Hypothalamus (tissue), 51 donors: ENCODE measurements at regions not wholly inside any gene's neighbourhood (a gene's known extent, or its start where the extent isn't known, plus 50 kb on each side); places are given as distances from the start of the nearest gene placed in this dataset.

Experiments used
- DNase-seq, 51 donors: peaks; one replicate each; lab custom pipeline; 2025; lab: John Stamatoyannopoulos, UW

DNA sequence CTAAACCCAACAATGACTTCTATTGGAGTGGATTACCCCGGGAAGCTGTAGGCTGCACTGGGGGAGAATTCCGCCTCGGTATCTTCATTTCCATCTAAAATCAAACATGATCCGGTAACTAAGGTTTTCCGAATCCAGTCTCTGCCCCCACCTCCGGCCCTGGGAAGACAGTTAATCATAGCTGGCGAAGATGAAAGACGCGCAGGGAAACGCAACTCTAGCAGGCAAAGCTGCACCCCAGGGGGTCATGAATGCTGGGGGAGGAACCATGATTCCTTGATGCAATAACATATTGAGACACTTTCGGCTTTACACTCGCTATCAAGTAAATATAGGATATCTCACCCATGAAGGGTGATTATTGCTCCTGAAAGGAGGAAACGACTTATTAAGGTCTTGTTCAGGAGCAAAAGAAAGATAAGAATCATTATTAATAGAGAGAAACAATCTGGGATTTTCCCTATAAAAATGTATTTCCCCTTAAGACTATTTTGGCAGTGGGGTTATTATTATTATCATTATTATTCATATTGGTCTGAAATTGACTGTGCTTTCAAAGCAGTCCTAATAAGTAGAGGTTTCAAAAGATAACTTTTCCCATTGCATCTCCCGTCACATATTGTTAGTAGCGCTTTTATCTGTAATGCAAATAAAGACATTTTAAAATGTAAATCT, 614.9 kb downstream of the VRK1 start:
- peak in 2 of 51 donors; percentile 7 to 53 for DNase-seq

DNA sequence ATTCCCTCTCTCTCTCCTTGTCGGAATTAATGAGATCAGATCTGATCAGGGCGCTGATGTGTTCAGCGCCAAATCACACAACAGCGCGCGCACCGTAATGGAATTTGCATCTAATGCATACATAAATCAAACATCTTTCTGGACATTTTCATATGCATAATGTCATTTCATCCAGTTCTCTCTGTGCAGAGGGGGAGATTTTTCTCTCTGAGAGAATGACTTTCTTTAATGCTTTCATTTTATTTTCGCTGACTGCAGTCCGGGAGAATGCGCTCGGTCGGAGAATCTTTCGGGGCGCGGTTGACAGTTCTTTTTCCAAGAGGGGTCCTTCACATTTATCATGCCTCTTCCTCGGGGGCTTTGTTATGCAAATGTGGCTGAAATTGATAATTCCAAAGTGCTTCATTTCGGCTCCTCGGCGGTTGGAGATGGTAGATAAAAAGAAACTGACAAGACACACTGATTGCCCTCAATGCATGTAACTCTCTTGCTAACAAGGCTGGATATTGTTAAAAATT, 615.9 kb downstream of the VRK1 start:
- DNase-seq: peak in 1 of 51 donors; percentile 49

DNA sequence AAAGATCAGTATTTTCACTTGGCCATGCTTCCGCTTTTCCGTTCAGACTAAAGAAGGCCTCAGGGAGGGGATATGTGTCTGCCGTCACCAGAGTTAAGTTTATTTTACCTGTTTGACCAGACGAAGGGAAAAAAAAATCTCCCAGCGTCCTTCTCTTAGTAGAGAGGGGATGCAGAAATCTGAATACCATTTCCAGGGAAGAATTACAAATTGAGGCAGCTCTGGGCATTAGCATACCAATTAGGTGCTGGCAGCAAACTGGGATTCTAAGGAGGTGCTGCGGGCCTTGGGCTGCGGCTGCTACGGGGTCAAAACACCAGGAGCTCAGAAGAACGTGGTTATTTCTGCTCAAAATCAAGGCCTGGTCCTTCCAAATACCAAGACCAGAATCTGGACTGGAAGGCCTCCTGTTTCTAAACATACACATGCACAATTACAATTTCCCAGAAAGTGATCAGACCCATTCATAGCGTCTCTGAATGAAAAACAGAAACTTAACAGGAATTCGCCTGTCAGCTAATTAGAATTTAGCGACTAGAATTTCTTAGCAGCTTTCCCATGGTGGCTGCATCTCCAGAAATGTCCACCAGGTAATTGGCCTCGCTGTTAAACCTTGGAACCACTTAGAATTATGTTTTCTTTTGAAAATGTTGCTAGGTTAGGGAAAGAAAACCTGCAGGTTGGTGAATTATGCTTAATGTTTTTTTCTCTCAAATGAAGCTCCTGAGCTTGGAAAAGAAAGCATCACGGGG, 617.0 kb downstream of the VRK1 start:
- peak in 1 of 51 donors; percentile 39 for DNase-seq

DNA sequence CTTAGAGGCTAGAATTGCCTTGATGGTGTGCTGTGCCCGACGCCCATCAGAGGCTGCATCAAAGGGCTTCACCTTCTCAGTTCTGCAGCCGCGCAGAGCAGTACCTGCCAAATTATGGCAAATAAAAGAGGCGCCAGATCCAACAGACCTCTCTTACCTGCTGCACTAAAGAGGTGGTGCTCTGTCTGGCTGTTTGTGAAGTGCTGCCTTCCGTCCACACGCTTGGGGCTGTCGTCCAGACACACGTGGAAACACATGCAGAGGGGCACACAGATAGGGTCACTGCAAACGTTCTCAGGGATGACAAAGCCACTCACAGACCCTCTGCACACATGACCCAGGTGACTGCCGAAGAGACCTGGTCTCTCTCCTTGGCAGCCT, 617.5 kb downstream of the VRK1 start:
- no peak for DNase-seq

DNA sequence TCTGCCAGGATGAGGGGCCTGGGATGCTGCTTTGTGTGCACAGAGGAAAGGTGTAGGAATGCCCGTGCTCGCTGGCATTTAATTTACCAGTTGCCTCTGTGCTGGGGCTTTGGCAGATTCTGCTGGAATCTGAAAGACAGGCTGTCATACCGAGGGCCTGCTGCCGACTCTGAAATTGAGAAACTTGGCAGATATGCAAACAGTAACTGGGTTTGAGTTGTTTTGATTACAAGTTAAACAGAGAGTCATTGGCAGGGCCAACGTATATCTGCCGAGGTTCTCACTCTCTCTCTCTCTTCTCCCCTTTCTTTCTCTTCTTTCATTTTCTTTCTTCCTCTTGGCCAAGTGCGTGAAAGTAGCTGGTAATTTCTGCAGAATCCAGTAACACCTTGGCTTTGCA, 618.7 kb downstream of the VRK1 start:
- no peak for DNase-seq

DNA sequence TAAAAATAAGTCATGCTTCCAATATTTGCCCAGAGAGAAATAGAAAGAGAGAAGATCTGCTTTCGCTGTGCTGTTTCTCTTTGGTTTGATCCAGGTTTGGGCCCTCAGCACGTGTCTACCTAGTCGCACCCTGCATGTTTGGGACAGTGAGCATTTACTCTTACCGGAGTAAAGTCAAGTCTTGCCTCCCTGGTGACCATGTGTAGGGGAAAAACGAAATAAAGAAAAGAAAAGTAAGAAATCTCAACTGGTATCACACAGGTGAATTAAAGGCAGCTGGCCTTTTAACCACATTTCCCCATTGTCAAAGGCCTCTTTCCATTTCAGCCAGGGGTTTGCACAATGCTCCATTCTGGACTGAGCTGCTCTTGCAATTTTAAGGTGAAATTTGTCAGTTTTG, 619.4 kb downstream of the VRK1 start:
- DNase-seq: no peak

DNA sequence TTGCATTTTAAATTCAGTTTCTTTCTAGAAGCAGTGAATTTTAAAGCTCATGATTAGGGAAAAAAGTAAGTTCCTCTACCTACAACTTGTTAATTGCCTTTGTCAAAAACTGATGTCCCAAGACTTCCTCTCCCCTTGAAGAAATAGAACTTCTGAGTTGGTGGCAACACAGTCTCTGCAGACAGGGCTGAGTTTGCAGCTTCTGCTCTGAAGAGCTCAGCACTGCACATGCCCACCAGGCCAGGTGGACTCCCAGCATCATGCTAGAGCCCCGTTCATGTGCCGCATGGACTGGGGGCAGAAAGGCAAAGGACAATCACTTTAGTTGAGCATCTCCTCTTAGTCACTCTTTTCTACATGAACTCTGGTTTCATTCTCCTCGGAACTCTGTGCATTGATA, 620.1 kb downstream of the VRK1 start:
- DNase-seq: no peak

DNA sequence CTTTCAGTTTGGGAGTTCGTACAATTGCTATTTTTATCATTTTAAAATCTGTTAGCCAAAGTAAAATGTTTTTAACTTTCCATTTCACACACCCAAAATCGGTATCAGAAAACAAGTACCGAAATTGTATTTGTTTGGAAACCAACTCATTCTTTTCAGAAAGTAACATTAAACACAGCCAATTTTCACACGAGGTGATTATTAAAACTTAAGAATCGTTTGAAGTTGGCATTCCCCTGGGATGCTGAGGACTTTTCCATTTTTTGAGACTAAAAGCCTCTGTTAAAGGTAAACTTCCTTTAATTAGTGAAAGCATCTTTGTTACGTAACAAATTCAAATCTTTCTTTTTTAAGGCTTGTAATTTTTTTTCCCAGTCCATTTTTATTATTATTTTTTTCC, 623.0 kb downstream of the VRK1 start:
- DNase-seq: no peak

DNA sequence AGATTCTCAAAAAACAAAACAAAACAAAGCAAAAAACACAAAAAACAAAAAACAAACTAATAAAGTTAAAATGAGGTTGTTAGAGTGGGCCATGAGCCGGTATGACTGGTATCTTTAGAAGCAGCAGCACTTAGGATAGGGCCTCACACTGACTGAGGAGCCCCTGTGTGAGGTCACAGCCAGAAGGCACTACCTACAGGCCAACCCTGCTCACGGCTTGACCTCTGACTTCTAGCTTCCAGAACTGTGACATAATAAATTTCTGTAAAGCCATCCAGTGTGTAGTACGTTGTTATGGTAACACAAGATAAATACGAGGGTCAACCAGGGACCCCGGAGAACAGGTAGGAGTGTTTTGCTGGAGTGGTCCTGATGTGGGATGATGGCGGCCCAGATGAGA, 629.6 kb downstream of the VRK1 start:
- no peak for DNase-seq

DNA sequence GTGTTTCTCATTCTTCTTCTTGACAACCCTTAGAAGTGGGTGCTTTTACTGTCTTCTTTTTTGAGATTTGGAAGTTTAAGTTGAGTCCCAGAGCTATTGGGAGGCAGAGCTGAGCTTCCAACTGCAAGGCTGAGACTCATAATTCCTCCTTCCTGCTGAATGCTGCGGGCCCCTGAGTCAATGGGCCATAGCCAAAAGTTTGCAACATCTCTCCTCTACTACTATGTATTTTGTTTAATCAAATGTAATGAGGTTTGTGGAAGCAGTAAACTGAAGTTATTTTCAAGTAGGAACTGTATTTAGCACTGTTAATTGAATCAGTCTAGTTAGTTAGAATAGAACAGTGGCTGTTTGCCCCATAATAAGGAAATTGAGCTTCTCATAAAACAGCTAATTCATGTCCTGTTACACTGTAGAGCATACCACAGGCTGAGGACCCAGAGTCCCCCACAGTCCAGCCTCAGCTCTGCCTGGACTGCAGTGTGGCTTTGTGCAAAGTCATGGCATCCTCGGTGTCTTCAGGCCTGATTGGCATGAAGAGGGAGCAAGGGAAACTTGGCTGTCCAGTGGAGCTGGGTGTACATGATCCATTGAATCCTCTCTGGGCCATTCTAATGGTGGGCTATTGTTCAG, 631.7 kb downstream of the VRK1 start:
- no peak for DNase-seq

DNA sequence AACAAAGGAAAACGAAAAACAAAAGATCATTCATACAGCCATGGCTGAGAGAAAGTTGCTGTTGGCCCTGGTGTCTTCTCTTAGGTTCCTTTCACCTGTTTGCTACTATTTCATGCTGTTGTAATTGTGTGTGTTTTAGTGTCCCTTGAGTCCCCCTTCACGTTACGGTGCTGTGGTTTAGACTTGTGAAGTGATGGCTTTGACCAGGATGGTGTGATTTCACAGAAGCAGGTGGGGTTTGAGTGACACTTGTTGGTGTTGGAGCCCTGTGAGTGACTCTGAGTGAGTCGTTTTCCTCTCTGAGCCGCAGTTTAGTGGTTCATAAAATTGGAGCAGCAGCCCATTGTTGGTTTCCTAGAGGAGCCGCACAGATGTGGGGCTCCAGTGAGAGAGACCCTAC, 635.4 kb downstream of the VRK1 start:
- DNase-seq: no peak

DNA sequence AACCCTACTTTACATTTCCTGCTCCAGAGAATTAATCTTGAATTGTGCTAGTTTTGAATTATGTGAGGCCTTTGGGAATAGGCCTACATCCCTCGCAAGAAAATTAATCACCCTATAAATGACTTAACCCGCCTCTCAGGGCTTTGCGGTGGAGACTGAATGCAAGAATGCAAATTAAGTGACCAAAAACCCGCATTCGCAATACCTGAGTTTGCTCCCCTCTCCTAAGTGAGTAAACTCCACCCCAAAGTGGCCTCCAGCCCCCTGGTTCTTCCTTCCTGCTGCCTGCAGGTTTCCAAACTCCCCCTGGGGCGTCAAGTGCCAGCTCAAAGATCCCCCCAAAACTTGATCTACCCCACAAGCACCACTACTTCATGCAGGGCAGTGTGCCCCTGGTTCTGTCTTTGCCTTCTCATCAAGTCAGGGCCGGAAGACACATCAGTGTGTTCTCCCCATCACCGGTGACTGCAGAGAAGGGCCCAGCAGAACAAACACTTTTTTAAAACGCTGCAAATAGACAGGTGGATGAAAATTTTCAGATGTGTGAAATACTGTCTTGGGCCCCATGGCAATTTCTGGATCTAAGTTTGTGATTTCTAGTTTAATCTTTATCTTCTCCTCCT, 644.7 kb downstream of the VRK1 start:
- DNase-seq: no peak

DNA sequence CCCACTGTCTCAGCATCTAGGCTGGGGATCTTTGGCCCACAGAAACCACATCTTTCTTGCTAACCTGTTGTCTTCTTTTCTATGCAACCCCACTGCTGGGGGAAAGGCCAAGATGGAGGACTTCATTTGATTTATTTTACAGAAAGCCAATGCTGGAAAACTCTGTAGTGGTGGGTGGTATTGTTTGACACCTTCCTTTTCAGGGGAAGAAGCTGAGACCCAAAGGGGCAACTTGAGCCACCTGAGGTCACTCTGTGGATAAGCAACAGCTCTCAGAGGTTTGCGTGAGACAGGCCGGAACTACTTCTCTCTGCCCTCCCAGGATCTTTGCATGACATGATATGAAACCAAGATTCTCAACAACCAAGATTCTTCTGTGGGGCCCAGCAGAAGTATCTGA, 645.2 kb downstream of the VRK1 start:
- no peak for DNase-seq

DNA sequence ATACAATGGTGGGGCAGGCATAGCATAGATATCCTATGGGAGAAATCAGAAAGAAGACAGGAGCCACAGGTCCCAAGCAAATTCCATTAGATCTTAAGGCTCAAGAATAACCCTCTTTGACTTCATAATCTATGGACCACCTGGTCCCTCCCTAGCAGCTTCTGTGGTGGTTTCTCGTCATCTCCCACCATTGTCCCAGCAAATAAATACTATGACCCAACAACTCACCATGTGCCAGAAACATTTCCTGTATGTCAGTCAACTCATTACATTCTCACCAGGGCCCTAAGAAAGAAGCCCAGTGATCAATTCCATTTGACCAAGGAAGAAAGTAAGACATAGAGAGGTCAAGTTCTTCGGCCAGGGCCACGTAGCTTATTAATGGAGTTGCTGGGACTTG, 646.2 kb downstream of the VRK1 start:
- DNase-seq: no peak

DNA sequence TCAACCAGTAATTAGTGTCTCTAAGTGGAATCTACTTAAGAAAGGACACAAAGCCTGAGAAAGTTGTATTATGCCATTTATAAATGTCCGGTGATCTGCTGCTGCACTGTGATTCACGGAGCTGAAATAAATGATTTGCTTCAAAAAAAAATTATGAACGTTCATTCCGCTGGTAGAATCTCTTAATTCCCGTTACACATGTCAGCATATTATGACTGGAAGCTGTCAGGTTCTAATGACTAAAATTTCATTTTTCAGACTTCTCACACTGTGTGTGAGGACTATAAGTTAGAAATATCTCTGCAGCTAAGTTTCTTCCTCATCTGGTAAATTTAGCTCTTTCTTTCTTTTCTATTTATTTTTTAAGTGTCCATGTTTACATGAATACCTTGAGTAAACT, 647.1 kb downstream of the VRK1 start:
- DNase-seq: no peak

DNA sequence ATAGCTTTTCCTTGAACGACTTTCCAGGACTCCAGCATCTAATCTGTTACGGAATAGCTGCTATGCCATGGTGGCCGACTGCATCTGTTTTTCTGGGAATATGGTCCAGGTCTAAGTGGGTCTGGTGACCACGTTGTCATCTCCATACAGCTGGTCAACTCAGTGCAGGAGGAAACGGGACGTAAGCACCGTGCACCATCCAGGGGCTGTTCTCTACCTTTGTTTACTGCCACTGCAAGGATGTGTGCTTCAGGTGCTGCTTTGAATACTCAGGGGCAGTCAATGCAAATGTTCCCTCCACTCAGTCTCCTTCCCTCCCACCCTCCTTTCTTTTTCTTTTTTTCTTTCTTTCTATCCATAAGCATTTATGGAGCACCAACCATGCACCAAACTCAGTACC, 648.2 kb downstream of the VRK1 start:
- DNase-seq: no peak

DNA sequence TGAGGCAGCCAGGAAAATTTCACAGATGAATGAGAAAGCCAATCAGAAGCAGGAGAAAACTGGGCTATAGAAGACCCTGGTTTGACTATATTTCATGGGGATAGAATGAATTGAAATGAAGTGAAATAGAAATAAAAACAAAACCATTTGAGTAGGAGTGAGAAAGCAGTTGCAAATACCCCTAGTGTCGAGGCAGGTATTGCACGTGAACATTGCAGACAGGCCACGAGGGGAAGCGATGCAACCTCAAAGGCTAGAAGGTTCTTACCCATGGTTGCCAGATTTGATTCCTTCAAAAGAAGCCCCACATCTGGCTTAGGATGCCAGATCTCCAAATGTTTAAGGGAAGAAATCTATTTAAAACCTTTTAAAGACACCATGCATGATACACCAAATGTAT, 648.9 kb downstream of the VRK1 start:
- DNase-seq: no peak

DNA sequence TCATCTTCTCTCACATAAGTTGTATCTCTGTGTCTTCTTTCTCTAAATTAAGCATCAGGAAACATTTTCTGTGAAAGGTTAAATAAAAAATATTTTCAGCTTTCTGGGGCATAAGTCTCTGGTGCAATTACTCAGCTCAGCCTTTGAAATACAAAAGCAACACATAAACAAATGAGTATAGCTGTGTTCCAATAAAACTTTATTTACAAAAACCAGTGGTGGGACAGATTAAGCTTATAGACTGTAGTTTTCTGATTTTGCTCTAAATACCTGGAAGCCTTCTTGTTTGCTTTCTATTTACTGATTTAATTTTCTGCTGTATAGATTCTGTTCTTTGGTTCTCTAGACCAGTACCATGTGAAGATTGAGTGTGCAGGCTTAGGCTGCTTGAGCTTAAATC, 655.1 kb downstream of the VRK1 start:
- DNase-seq: no peak

DNA sequence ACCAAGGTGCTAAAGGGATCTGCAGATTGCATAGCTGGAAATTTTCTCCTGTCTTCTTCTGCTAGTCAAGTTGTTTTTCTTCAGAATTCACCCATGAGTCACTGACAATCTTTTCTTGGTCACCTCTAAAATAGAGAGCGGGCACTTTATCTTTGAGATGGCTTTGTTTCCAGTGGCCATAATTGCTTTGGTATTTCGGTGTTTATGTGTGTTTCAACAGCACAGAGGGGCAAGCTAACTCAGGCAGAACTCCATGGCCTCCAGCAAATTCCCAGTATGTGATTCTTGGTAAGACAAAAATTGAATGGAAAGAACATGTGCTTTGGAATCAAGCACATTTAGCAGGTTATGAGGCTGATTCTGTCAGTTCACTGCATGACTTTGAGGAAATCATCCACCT, 656.8 kb downstream of the VRK1 start:
- DNase-seq: no peak

DNA sequence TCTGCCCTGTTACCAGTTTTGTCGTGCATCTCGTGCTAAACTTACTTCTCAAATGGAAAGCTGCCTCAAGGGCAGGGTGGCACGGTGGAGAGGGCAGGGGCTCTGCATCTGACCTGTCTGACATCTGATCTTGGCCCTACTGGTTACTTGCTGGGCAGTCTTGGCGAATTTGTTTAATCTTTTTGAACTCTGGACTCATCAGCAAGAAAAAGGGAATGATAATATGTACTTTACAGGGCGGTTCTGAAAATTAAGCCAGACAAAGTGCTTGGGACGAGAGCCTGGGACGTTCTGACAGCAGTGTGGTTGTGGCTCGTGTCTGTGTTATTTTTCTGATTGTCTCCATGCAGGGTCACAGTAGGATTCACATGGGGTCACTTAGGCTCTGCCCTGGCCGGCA, 659.3 kb downstream of the VRK1 start:
- DNase-seq: no peak

DNA sequence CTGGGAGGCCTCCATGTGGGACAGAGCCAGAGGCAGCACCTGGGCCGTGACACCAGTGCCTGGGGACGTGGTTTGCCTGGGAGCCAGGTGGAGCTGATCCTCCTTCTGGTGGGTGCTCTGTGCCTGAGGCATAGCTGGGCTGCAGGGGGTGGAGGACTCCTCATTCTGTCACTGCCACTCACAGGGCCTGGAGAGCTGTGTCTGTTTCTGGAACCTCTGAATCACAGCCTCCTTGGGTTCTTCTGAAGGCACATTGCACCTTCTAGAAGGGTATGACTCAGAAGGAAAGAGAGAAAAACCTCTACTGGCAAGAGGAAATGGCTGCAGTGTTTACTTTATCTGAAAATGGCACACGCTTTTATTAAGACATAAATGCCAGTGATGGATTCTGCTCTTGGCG, 659.8 kb downstream of the VRK1 start:
- DNase-seq: peak in 1 of 51 donors; percentile 29
